T follicular helper cell (primary cell): ENCODE measurements at regions not wholly inside any gene's neighbourhood (a gene's known extent, or its start where the extent isn't known, plus 50 kb on each side); places are given as distances from the start of the nearest gene placed in this dataset.
"Not testable (repeated sequence)": the region's sequence is repeated elsewhere in the genome, so short reads cannot be mapped to it uniquely, and the experiment has no call there.

Experiments
- DNase-seq: peaks from one replicate; pipeline ENCODE4 v3.0.0-alpha.2; 2020; ENCODE audit warnings: low read depth

DNA sequence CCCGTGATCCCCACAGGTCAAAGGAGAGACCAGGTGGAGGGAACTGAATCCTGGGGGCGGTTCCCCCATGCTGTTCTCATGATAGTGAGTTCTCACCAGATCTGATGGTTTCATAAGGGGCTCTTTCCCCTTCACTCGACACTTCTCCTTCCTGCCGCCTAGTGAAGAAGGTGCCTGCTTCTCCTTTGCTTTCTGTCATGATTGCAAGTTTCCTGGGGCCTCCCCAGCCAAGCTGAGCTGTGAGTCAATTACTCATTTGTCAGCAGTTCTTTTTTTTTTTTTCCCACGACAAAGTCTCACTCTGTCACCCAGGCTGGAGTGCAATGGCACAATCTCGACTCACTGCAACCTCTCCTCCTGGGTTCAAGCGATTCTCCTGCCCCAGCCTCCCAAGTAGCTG is 1530.4 kb downstream of the BRD1 start:
- no peak for DNase-seq

DNA sequence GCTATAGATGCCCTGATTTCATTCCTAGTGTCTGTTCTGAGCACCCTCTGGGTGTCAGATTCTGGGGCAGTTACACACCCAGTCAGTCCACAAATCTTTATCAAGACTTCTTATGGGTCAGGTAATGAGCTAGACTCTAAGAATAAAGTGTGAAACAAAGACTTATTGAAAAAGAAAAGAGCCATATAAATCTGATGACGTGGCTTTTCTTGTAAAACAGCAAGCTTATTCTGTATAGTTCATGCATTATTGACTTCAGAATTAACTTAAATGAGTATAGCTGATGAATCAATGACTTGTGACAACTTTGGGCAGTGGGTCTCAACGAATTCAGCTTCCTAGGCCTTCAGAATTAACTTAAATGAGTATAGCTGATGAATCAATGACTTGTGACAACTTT is 1527.5 kb downstream of the TBC1D22A start:
- not testable (repeated sequence) for DNase-seq

DNA sequence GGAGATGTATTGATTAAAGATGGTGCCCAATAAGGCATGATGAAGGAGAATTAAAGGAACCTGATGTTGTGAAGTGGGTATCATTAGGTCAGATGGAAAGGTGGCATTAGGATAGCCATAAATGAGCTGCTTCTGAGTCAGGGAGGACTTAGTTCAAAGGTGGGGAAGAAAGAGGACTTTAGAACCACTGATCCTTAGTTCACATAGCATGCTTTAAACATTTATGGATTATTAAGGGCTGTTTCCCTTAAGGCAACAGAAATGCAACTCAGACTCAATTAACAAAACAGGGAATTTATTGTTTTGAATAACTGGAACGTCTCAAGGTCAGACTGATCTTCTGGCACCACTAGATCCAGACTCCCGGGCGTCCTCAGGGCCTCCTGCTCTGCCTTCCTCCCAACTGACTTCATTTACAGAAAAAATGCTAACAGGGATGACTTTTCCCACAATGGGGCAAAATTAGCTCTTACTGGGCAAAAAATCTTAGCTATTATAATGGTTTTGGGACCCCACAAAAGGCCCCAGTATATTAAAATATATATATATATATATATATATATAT is 1526.0 kb downstream of the TBC1D22A start:
- DNase-seq: no peak

DNA sequence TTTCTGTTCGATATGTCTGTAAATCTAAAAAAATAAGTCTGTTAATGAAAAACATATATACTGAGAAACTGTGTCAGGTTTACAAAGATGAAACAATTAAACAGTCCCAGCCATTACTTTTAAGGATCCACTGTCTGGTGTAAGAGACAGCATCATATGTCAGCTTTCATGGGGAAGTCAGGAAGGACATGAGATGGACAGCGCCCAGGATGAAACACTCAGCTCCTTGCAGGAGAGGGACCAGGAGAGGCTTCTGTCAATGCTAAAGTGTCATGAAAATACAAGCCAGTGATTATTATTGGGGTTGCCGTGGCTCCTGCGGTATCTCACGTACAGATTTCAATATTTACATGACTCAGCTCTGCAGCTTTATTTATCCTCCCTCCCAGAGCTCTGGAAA is 1524.6 kb downstream of the TBC1D22A start:
- DNase-seq: no peak

DNA sequence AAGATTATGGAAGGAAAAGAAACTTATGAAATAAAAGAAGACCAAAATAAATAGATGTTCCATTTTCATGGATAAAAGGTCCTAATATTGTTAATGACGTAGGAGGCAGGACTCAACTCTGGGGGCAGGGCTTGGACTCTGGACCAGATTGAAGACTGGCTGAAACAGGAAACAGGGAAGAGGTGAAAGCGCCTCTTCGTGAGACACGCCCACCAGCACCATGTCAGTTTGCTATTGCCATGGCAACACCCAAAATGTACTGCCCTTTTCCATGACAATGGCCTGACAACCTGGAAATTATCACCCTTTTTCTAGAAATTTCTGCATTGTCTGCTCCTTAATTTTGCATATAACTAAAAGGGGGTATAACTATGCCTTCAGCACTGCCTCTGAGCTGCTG is 1522.2 kb downstream of the TBC1D22A start:
- DNase-seq: no peak

DNA sequence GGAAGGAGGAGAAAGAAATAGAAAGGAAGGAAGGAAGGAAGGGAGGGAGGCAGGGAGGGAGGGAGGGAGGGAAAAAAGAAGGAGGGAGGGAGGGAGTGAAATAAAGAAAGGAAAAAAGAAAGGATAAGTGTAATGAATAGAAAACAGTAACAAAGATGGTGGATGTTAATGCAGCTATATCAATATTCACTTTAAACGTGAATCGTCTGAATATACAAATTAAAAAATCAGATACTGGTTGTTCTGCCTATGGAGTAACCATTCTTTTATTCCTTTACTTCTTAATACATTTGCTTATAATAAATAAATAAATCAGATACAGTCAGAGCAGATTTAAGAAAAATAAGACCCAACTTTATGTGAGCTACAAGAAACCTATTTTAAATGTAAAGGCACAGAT is 1520.4 kb downstream of the TBC1D22A start:
- no peak for DNase-seq

DNA sequence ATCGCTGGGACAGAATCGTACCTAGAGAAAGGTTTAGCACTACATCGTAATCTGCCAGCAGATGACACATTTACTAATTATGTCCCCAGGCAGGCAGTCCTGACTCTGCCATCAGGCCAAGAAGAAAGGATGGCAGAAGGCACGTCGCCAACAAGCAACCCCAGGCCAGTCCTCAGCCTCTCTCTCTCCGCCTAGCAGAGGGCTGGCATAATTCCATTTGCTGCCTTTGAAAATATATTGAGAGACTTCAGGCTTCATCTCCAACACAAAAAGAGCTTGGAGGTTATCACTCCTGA is 1517.0 kb downstream of the TBC1D22A start:
- no peak for DNase-seq

DNA sequence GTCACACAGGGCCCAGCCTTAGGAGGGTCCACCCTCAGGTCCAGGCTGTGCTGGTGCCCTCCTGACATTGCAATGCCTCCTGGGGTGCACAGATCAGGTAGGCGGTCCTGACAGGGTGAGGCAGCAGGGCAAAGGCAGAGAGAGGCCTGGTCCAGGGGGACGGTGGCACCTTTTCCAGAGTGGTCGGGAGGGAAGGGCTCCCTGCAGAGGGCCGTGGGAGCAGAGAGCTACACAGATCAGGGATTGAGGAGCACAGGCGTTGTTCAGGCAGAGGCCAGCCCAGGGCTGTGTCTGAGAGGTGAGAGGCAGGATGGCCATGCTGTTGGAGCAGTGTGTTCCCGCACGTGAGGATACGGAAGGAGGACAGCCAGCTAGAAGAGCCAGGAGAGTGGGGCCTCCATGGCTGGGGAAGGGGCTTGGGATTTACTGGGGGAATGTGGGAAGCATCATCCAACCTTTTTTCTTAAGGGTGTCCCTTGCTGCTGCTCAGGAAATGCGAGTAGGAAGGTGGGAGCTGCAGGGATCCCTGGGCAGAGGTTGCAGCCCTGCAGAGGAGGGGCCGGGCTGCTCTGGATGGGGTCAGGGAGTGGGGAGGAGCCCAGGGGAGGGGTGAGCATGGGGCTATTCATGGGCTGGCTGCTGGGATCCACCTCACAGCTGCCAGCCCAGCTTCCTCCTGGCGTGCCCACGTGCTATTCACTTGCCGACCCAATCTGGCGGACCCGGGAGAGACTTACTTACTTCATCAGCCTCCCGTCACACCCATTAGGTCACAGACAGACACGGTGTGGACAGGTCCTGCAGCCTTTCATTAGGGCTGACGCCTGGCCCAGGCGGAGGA is 1516.4 kb downstream of the TBC1D22A start:
- DNase-seq: no peak

DNA sequence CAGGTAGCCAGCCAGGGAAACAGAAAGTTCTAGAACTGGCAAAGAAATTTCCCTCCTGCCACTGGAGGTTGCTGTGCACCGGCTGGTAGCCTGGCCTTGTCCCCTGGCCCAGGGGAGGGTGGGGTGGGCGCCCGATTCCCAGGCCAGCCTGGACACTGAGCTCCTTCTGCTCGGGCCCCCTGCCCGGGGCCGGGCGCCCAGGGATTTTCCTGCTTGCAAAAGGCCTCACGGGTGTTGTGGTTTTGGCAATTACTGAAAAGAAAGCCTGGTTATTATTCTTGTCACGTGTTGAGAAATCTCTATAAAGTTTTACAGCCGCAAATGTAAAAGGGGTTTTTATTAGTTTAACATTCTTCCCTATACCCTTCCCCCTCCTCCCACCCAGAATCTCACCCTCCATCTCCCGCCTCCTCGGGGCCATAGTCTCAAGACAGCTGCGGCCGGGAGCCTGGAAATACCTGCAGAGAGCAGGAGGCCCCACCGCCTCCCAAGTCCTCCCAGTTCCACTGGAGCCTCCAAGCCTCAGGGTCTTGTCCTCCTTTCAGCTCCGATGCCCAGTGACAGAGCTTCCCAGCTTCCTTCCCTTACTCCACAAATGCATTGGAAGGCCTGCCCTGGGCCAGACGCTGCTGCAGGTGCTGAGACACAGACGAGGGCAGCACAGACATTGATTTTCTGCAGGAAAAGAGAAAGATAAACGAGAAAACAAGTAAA is 1515.6 kb downstream of the TBC1D22A start:
- no peak for DNase-seq

DNA sequence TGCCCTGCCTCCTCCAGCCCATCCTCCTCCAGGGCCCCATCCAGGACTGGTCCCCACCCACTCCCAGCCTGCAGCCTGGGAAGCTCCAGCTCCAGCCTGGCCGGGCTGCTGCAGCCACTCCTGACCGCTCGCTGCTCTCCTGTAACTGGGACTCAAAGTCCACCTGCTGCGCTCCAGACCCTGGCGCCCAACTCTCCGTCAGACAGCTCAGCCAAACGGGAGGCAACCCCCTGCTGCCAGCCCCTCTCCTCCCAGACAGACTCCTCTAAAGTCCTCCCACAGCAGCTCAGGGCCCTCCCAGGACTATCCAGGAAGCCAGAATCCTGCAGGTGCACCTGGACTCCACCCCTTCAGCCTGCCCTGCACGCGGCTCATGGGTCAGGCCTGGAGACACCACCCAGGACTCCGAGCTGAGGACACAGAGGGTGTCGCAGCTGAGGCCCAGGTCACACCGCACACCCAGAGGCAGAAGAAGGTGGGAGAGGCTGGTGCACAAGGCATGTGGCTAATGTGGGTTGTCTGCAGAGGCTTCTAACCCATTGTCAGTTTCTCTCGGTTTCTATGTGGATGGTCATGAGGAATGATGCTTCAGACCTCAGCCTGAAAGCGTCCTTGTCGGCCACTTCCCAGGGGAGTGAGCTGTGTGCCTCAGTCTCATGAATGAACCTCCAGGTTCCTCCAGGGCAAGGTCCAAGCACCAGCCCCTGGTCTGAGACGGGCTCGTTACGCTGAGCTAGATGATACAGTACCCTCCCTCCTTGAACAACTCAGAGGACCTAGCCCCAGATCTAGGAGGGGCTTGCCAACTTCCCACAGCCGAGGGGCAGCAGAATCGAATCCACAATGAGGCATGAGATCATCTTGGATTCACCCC is 1514.8 kb downstream of the TBC1D22A start:
- DNase-seq: no peak

DNA sequence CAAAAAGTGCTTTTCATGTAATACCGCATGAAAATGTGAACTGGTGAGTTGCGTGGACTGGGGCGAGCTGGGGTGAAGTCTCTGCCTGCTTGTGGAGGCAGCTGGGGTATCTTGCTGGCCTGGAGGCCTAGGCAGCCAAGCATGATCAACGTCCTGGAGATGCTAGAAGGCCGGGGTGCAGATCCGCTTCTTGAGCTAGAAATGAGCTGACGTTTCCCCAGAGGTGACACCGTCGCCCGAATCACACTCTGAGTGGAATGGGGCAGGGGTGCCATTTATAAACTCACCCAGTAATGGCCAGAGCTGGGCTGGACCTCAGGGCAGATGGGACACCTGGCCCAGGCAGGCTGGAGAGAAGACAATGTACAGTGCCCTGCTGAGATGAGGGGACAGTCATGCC is 1513.0 kb downstream of the TBC1D22A start:
- no peak for DNase-seq

DNA sequence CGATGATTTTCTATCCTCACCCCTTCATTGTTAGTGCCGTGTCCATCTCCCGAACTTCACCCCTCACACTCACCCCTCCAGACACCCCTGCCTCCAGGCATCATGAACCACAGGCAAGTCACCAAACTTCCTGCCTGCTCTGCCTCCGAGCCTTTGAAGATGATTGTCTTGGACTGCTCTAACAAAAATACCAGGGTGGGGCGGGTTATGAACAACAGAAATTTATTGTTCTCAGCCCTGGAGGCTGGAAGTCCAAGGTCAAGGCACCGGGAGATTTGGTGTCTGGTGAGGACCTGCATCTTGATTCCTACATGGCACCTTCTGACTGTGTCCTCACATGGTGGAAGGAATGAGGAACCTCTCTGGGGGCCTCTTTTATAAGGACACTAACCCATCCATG is 1508.3 kb downstream of the TBC1D22A start:
- no peak for DNase-seq

DNA sequence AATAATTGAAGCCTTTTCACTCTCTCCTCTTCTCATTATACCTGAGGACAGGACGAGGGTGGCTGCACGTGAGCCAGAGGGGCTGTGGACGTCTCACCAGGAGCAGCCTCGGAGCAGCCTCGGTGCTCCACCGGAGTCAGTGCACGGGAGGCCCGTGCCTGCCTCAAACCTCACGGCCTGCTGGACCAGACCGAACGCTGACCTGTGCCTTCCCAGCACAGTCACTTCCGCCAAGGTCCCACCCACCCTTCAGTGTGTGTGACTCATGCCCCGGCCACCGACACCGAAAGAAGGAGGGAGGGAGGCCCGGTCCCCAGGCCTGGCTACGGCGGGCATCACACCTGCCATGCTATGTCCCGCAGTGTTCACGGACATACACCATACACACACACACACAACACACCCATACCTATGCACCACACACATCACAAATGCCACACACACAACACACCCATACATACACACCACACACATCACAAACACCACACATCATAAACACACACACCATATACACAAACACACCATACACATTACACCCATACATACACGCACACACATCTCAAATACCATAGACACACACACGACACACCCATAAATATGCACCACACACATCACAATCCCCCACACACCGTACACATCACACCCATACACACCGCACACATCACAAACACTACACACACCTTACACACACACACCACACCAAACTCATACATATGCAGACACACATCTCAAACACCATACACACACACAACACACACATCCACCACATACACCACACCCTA is 1506.5 kb downstream of the TBC1D22A start:
- DNase-seq: no peak

DNA sequence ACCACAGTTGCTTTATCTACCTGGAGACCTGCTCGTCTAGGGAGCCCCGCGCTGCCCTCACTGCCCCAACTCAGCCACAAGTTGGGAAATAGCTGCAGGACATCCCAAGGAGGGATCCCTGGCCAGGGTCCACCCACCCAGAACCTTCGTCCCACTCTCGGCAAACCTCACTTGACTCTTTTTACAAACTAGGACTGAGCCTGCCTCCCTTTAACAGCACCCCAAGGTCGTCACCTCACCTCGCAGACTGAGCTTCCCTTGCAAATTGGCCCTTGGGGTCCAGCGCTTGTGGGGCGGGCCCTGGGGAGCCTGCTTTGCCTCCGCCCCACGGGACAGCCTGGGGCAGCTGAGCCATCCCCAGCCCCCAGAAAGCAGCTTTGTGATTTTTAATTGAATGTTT is 1505.8 kb downstream of the TBC1D22A start:
- DNase-seq: no peak

DNA sequence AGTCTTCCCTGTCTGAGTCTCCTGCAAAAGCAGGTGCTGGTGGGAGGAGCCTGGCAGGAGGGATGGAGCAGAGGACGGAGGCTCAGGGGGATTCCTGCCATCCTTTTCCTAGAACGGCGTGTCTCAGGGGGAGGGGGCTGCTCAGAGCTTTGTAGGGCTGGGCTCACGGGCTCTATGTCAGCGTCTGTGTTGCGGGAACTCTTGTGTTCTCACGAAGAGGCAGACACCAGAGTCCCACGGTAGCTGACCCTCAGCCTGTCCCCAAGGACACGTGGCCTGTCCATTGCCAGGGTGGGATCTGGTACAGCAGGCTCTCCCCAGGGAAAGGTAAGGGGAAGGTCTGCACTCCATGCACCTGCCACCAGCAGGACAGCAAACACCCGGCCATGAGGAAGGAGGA is 1505.2 kb downstream of the TBC1D22A start:
- DNase-seq: no peak

DNA sequence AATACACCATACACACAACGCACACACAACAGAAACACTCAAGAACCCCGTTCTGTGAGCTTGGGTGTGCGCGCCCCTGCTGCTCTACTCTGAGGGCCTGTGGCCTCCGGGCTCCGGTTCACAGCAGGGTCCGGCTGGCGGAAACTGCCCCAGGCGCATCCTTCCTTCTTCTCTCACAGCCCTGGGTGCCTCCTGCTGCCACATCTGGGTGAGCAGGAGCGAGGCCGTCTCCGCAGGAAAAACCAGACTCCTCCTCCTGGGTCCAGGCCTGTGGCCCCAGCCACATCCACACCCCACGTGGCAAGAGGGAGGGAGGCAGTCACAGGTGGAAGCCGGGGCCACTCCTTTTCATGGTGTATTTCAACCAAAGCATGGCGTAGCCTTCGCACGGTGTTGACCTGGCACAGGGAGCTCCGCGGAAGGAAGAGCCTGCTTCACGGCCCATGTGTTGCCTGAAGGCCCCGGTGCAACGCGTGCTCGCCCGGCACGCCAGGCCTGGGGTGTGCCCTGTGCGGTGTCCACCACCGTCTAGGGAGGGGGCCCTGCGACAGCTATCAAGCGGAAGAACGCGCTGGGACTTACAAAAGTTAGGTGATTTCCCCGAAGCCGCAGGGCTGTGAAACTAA is 1502.7 kb downstream of the TBC1D22A start:
- DNase-seq: no peak

DNA sequence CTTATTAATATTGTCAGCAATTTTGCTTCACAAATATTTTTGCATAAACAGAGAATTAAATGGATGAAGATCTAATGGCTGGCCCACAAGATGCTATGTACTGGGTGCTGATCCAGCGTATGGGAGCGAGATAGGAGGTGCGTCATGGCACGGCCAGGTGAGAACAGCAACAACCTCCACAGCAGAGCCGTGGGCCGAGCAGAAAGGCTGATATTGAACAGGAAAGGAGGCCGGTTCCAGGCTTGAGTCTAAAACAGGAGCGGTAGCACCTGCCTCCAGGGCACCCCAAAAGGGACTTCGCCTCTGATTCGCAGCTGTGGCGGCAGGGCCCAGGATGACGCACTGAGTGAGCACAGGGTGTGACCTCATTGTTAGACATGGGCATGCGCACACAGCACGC is 1502.1 kb downstream of the TBC1D22A start:
- no peak for DNase-seq

DNA sequence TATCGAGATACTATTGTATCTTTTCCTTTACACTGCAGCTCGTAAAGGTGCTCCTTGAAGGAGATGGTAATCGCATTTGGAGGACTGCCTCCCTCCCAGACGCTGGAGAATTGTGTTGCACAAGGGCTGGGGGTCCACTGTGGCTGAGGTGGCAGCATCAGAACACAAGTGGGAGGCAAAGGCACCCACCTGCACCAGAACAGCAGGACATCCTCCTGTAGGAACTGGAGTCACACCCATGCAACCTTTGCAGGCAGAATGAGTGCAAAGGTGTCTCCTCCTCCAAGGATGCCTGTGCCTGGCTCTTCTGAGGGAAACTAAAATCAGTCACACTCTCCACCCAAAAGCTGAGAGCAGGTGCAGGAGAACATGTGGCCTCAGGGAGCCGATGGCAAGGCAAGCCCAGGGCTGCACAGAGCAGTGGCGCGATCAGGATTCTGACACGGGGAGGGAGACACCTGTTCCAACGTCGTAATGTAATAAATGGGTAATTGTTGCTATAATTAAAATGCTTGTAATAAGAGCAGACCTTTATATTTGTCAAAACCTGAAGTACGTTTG is 1501.4 kb downstream of the TBC1D22A start:
- no peak for DNase-seq

DNA sequence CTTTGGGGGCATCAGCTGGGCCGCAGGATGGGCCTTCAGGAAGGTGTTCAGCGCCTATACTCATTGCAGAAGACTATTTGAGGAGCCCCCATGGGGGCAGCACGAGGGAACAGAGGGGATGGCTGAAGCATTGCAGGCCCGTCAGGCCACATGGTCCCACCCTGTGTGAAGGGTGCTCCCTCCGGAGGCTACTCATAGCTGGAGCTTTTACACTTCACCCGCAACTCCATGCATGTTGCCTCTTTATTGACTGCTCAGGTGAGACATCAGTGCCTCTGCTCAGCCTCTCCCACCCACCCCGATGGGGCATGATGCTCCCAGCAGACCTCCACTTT is 1500.9 kb downstream of the TBC1D22A start:
- no peak for DNase-seq

DNA sequence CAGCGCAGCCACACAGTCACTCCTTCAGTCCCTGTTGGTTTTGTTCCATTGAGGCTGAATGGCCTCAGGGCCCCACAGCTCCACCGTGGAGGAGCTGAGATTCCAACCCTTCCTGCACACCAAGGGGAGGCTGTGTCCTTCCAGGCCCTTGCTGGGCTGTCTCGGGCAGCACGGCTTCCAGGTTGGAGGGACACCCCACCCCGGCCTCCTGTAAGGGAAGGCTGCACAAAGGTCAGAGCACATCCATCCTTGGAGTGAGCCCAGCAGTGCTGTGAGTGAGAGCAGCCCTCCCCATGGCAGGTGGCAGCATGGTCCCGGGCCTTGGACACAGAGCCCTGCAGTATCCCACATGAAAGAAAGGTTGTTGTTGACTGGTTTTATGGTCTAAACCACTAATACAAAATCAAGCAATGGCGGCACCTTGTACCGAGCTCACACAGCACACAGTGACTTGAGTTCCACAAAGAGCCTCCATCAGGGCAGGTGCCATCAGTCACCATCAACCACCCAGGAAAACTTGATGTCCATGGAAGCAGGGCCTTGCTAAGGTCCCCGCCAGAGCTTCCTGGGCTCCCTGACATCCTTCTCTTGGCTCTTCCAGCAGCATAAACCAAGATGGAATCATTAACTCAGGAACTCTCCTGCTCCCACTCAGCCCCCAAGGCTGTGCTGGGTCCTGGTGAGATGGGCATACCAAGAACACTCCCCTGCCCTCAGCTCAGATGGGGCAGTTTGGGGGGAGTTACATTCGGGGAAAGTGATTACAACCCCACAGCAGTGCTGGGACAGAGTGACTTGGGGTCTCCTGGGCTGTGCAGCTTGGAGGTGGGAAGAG is 1500.4 kb downstream of the TBC1D22A start:
- DNase-seq: no peak
